ENCODE measurements at regions not wholly inside any gene's neighbourhood (a gene's known extent, or its start where the extent isn't known, plus 50 kb on each side); places are given as distances from the start of the nearest gene placed in this dataset.

DNA sequence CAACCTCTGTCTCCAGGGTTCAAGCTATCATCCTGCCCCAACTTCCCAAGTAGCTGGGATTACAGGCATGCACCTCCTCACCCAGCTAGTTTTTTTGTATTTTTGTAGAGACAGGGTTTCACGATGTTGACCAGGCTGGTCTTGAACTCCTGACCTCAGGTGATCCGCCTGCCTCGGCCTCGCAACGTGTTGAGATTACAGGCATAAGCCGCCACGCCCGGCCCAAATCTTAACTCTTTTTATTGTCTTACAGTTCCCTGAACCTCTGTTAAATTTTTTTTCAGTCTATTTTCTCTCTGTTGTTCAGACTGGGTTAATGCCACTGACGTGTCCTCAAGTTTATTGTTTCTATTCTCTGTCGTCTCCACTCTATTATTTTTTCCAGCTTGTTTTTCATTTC is 115.8 kb upstream of the UBE3A start:
- TF ChIP-seq, protein P1, sequence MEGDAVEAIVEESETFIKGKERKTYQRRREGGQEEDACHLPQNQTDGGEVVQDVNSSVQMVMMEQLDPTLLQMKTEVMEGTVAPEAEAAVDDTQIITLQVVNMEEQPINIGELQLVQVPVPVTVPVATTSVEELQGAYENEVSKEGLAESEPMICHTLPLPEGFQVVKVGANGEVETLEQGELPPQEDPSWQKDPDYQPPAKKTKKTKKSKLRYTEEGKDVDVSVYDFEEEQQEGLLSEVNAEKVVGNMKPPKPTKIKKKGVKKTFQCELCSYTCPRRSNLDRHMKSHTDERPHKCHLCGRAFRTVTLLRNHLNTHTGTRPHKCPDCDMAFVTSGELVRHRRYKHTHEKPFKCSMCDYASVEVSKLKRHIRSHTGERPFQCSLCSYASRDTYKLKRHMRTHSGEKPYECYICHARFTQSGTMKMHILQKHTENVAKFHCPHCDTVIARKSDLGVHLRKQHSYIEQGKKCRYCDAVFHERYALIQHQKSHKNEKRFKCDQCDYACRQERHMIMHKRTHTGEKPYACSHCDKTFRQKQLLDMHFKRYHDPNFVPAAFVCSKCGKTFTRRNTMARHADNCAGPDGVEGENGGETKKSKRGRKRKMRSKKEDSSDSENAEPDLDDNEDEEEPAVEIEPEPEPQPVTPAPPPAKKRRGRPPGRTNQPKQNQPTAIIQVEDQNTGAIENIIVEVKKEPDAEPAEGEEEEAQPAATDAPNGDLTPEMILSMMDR (IDR thresholded peaks at IDR 0.05), result no peak
- no peak for TF ChIP-seq POLR2A (IDR thresholded peaks at IDR 0.05)
